Ishikawa (cell line): ENCODE measurements at regions not wholly inside any gene's neighbourhood (a gene's known extent, or its start where the extent isn't known, plus 50 kb on each side); places are given as distances from the start of the nearest gene placed in this dataset.

Source experiments
- EP300 ChIP-seq: IDR thresholded peaks from 2 replicates; pipeline ENCODE4 v1.6.1; 2012; ENCODE audit warnings: borderline replicate concordance
- NFIC ChIP-seq: IDR thresholded peaks from 2 replicates; pipeline ENCODE4 v1.6.1; 2012
- RAD21 ChIP-seq: IDR thresholded peaks from 2 replicates; pipeline ENCODE4 v1.6.1; 2012; ENCODE audit warnings: low read depth
- TAF1 ChIP-seq: IDR thresholded peaks from 2 replicates; pipeline ENCODE4 v1.6.1; 2012; ENCODE audit warnings: low read depth, mild to moderate bottlenecking
- YY1 ChIP-seq: IDR thresholded peaks from 2 replicates; pipeline ENCODE4 v1.6.1; 2012; ENCODE audit warnings: low read depth
- ZBTB7A ChIP-seq: IDR thresholded peaks from 2 replicates; pipeline ENCODE4 v1.6.1; 2012; ENCODE audit warnings: low read depth
- TF ChIP-seq, protein P1 (sequence below): IDR thresholded peaks from 2 replicates; pipeline ENCODE4 v1.6.1; 2012; ENCODE audit warnings: low read depth, mild to moderate bottlenecking

DNA sequence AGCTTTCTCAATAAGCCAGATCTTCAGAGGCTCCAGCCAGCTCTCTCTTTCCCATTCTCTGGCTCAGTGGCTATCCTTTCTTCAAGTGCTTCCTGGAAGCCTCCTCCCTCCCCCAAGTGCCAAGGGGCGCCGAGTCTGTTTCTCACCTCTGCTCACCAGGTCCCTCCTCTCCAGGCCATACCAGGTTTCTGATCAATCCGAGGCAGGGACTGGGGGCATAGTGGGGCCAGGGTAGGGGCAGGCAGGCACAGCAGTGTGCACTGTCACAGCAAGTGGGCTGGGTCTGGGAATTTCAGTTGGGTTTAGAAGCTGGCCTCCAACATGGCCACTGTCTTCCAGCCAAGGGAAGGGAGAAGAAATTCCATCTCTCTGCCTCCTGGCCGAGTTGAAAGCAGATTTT, 56.5 kb downstream of the NAV1 start:
- TF ChIP-seq NFIC = no peak
- no peak for TF ChIP-seq RAD21
- no peak for TF ChIP-seq YY1
- TF ChIP-seq TAF1 = no peak
- TF ChIP-seq EP300 = no peak
- TF ChIP-seq ZBTB7A = no peak
- TF ChIP-seq, protein P1, sequence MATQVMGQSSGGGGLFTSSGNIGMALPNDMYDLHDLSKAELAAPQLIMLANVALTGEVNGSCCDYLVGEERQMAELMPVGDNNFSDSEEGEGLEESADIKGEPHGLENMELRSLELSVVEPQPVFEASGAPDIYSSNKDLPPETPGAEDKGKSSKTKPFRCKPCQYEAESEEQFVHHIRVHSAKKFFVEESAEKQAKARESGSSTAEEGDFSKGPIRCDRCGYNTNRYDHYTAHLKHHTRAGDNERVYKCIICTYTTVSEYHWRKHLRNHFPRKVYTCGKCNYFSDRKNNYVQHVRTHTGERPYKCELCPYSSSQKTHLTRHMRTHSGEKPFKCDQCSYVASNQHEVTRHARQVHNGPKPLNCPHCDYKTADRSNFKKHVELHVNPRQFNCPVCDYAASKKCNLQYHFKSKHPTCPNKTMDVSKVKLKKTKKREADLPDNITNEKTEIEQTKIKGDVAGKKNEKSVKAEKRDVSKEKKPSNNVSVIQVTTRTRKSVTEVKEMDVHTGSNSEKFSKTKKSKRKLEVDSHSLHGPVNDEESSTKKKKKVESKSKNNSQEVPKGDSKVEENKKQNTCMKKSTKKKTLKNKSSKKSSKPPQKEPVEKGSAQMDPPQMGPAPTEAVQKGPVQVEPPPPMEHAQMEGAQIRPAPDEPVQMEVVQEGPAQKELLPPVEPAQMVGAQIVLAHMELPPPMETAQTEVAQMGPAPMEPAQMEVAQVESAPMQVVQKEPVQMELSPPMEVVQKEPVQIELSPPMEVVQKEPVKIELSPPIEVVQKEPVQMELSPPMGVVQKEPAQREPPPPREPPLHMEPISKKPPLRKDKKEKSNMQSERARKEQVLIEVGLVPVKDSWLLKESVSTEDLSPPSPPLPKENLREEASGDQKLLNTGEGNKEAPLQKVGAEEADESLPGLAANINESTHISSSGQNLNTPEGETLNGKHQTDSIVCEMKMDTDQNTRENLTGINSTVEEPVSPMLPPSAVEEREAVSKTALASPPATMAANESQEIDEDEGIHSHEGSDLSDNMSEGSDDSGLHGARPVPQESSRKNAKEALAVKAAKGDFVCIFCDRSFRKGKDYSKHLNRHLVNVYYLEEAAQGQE = no peak
